Fibroblast of skin of abdomen (primary cell): ENCODE measurements at regions not wholly inside any gene's neighbourhood (a gene's known extent, or its start where the extent isn't known, plus 50 kb on each side); places are given as distances from the start of the nearest gene placed in this dataset.
A peak's percentile ranks its signal among the peaks of the same experiment; 100 is the strongest.

Source experiments
- DNase-seq: peaks from one replicate; pipeline ENCODE4 v3.0.0-alpha.2; 2013

DNA sequence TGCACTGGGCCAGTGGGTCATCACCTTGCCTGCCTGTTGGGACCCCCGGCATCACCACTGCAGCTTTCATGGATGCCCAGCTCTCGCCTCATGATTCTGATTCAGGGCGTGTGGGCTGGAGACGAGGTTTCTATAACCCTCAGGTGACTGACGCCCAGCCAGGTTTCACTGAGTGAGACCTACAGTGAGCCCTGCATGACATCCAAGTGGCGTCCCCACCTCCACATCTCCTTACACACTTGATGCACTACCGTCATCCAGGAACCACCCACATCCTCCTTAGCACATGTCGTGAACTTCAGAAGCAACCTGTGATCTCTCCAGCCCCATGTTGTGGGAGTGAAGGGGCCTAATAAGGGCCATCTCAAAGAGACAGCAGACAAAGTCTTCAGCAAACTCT, 257.5 kb downstream of the CTTN start:
- DNase-seq = no peak

DNA sequence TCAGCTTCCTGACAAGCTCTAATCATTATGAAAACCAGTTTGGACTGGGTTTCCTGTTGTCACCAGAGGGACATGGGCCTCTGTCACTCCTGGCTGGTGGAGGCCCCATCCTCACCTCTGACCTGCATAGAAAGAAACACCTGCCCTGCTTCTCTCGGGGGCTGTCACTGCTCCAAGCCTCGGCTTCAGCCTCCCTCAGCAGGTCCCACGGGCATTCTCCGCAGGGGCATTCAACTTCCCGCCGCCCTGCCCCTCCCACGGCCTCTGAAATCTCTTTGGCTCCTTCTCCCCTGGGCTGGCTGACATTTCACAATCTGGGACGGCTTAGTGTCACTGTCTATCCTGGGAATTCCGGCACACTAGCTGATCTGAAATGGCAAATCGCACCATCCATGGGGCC, 257.9 kb downstream of the CTTN start:
- no peak for DNase-seq

DNA sequence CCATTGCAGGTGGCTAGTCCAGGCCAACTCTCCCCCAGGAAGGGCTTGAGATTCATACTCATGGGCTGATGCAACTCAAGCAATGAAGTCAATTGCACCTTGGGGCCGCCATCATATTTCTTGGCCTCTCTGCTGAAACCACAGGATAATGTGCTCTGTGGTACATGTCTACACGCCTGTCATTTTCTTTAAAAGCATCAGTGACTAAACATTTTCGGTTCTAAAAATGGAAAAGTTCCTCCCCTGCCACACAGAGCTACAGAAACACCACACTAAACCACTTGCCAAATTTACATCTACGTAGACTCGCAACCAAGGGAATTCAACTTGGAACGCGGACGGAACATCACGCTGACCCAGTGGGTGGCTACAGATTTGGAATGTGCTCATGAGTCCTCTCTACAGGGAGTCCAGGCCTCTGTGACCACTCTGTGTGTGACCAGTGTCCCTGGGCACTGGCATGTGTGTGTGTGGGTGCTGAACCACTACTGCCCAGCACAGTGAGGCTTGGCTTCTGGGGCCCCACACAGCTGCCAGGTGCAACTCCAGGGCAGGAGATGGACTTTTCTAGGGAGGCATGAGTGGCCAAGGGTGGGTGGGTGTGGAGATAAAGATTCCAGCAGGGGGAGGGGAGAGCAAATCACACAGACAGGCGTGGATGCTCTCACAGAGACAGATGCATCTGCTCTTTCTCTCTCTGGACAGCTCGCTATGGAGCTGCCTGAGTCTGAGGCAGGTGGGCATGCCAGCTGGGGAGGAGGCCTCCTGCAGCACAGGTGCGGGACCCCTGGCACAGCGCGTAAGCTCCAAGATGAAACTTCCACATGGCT, 261.9 kb downstream of the CTTN start:
- no peak for DNase-seq

DNA sequence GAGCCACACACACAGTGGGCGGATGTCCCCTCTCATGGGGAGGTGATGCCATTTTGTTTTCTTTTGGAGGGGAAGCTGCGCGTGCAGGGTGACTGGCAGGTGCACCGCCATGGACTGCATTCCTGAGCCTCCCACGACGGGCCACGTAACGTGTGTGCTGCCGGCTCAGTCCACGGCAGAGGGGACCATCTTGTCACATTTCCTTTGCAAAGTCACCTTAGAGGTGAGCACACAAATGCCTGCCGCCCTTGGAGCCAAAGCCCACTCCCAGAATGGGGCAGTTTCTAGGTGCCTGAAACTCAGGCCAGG, 262.5 kb downstream of the CTTN start:
- DNase-seq = no peak

DNA sequence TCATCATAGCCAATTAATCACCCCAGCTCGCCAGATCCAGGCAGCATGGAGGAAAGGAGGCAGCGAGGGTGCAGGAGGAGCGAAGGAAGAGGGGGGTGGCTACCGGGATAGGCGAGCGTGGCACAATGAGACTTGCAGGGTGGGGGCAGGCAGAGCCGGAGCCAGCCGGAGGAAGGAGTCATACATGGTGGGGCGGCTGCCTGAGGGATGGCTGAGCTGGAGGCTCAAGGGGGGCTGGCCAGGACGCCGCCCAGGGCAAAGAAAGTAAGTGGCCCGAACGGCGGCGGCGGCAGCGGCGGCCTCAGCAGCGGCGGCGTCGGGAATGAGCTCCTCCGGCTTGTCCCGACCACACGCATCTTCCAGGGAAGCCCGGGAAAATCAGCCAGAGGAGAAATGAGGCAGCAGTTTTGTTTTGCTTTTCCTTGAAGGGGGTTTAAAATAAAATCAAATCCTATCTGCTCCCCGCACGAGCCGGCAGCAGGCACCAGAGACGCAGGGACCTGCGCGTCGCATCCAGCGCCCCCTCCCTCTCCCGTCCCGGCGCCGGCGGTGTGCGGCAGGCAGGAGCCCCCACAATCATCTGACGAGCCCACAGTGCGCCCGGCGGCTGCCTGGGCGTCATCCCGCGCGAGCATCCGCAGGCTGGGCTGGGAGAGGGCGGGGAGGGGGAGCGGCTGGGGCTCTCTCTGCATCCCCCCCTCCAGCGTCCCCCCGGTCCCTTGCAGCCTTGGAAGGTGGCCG, 263.6 kb downstream of the CTTN start:
- DNase-seq = peak; percentile 36

DNA sequence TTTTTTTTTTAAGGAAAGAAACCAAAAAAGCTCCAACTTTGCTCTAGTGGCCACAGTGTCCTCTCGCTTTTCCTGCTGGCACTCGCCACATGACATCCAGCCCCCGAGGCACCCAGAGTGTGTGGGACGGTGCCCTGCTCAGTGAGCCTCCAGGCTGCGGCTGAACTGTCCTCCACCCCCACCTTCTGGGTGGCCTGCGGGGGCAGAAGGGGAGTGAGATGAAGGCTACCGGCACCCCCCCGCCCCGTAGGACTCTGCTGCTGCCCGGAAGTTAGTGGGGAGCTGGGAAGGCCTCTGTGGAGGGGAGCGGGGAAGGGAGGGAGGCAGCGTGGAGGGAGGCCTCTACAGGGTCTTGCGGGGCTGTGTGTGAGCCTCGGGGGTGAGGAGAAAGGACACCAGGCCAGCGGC, 264.4 kb downstream of the CTTN start:
- no peak for DNase-seq

DNA sequence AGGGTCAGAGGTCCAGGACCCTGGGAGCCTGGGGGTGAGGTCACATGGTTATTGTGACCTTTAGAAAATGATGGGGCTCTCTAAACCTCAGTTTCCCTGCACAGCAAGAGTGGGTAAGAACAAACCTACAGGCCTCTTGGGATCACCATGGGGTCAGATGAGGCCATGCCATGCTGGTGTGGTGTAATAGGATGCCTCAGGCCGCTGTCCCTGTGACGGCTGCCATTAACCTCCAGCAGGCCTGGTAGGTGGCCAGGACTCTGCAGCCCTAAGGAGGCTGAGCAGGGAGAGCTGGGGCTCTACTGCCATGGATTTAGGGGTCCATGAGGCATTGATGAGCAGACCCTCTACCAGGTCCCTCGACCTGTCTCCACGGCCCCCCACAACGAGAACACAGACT, 265.5 kb downstream of the CTTN start:
- DNase-seq = no peak

DNA sequence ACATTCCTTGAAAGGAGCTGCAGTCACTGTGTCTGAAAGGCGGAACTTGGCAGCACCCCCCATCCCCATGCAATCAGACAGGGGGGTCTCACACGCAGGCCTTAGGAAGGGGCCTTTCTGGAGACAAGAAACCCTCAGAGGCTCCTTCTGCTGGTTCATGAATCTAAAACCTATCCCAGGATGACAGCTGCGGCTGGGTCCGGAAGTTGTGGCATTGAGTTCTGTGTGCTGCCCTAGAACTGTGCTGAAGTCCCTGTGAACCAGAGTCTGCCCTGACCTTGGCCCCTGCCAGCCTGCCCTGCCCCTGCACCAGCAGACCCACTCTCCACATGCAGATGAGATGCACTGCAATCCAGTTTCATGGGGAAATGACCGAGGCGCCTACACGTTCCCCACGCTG, 268.0 kb downstream of the CTTN start:
- DNase-seq = no peak

DNA sequence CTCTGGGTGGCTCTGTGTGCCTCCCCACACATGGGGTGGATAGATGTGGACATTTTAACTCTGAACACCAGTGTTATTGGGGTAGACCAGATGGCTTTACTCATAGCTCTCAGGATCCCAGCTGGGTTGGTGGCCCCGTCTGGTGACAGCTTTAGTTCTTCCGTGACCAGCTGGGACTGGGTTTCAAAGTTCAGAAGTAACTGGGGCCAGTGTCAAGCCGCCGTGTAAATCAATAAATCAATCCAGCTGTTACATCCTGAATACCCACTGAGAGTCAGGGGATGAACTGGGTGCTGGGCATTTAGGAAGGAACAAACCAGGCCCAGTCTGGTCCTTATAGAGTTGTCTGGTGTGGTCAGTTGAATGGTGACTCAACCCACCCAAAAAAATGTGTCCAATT, 269.4 kb downstream of the CTTN start:
- no peak for DNase-seq

DNA sequence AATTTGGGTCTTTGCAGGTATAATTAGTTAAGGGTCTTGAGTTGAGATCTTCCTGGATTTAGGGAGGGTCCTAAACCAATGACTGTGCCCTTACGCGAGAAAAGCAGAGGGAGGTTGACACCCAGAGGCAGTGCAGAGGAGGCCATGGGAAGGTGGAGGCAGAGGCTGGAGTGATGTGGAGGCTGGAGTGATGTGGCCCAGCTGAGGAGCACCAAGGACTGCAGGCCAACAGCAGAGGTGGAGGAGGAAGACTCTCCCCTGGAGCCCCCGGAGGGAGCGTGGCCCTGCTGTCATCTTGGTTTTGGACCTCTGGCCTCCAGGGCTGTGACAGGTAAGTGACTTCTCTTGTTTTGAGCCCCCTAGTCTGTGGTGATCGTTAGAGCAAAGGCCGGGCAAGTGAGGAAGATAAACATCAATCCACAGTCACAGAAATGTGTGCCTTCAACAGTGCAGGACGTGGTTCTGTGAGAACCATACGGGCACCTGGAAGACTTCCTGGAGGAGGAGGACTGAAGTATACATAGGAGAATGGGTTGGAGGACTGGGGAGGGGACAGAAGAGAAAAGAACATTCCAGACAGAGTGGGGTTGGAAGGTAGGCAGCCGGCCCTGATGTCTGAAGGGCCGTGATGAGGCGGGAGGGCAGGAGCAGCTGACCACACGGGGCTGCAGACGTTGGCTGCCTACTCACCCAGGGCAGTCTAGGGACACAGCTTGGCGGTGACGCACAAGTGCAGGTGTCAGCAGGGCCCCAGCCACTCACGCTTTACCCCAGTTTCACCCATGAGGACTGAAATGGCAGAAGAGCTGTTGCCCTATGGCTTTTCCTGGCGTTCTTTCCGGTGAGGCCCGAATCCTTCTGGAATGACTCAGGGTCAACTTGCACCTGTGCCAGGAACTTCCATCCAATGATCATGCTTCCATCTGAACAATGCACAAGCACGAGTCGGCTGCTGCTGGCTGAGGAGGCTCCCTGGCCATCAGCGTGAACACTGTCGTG, 270.2 kb downstream of the CTTN start:
- no peak for DNase-seq

DNA sequence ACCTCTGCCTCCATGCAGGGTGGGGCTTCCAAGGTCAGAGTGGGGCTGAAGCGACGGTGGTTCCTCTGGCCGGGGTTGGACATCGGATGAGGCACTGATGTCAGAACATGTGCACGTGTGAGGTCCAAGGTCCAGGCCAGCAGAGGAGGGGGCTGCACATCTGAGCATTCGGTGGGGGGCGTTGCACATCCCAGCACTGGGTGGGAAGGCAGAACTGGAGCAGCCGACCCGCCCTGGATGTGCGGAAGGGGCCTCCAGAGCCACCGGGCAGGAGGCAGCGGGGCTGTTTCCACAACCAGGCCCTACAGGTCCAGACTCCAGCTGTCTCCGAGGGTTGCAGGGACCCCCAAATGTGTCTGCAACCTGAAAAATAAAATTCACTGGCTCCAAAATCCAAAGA, 271.0 kb downstream of the CTTN start:
- no peak for DNase-seq

DNA sequence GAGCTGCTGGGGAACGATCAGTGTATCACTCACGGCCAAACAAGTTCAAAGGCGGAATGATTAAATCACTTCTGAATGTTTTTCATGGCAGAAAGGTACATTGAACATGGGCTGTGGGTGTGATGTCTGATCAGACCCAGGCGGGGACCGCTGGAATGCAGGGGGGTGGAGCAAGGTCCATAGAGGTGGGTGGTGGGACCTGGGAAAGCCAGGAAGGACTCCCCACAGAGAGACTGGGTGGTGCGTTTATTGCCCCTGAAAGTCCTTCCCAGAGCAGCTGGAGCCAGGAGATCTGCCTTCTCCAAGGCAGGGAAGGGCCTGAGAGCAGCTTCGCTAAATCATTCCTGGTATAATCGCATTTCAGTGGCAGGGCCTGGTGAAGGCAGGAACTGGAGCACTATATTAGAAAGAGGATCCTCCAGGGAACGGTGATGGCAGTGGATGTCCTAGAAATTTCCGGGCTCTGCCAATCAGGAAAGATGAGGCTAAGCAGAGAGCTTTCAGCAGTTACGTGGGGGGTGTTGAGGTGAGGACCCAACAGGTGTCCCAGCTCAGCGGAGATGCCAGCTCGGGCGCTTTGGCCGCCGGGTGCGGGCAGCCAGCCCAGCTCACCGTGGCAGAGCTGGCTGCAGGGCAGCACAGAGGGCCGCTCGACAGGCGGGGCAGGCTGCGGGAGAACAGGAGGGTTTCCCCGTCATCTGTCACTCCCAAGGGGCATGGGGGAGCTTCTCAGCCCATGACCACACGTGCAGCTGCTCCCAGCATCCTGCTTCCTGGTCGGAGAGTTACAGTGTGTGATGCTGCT, 271.7 kb downstream of the CTTN start:
- no peak for DNase-seq

DNA sequence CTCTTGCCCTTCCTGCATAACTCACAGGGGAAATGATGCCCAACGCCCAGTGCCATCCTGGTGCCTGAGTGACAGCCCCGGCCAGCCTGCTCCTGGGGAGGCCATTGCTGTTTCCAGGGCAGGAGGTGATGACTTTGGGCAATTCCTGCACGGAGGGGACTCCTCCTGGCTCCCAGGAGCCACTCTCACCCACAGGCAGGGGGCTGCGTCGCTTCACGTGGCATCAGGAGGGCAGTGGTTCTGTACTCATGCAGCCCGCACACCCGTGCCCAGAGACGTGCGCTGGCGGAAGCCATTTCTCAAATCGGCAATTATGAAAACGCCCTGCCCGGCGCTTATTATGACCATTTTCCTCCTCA, 272.3 kb downstream of the CTTN start:
- no peak for DNase-seq

DNA sequence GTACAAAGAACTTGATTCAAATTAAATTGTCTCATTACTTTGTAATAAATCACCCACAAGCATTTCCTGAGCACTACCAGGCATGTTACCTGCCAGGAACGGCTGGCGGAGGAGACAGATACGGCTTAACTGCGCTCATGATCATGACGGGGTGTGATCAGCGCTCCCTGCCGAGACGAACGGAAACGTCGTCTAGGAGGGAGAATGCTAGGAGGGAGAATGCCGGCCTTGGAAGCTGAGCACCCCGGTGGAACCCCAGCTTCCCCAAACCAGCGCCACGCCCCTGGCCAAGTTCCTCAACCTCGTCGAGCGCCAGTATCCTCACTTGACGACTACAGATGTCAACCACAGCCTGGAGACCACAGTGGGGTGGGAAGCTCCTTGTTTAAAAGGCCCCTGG, 272.8 kb downstream of the CTTN start:
- DNase-seq = no peak

DNA sequence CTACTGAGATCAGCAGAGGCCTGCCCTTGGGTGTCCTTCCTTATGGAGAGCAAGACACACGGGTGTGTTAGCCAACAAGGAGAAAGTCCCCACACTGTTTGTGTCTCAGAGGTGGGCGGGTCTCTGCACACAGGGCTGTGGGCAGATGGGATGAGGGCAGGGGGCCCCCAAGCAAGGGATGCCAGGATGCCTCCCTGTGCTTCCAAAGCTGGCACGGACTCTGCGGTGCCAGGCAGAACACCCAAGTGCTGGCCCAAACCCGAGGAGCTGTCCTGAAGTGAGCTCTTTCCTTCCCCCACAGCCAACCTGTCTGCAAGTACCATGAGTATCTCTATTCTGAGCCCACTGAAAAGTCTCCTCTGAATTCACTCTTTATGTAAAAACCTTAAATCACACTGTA, 273.3 kb downstream of the CTTN start:
- no peak for DNase-seq

DNA sequence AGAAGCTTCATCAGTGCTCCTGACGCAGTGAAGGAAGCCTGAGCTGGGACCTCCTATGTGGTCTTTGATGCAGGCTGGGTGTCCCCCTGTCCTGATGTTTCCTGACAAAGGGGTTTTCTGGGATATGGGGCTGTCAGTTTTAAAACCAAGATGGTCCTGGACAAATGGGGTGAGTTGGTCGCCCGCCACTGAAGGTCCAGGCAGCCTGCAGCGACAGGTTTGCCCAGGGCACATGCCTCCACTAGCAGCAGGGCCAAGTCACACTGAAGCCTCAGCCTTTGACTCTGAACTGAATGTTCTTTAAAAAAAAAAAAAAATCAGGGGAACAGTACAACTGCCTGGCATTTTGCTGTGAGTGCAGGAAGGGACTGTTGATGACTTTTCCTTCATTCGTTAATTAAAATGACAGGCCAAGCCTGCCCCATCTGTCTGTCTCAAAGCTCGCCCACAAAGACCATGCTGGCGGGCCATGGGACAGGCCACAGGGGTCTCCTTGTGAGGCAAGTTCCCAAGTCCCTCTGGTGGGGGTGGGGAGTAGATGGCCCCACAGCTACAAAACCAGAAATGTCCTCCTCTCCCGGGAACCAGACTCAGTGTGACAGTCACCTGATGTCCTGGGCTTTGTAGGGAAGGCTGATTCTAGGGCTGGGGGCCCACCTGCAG, 274.8 kb downstream of the CTTN start:
- DNase-seq = no peak

DNA sequence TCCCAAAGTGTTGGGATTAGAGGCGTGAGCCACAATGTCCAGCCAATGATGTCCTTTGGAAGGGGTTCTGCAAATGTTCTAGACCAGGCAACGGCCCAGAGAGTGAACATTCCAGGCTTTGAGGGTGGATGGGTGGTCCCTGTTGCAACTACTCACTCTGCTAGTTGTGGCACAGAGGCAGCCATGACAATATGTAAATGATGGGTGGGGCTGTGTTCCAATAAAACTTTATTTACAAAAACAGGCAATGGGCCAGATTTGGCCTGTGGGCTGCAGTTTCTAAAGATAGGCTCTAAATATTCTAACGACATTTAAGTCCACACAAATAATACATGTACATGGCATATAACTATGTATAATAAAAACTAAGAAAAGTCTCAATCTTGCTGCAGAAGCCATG, 276.3 kb downstream of the CTTN start:
- DNase-seq = no peak

DNA sequence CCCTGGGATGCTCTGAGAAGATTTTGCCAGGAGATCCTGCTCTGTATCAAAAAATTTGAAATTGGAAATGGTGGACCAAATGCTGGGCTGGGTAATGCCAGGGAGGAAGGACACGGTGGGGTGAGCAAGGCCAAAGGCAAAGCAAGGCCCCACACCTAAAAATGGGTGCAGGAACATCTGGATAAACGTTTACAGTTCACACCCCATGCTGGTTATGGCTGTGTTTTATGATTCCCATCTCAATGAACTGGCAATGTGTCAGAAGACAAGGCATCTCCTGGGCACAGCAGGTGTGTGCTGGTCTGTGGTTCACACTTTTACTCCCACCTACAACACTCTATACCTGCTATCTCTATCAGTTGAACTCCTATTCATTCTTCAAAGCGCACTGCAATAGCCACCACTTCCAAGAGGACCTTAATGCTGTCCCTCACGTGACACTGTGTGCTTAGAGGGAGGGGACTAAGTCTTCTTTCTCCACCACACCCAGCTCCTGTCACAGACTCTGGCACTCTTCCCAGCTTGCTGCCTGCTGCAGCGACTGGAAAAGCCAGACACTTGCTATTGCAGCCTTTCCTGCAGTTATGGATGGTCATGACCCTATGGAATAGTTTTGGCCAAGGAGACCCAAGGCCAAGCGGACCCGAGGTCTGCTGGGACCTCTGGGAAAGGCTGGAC, 277.5 kb downstream of the CTTN start:
- no peak for DNase-seq

DNA sequence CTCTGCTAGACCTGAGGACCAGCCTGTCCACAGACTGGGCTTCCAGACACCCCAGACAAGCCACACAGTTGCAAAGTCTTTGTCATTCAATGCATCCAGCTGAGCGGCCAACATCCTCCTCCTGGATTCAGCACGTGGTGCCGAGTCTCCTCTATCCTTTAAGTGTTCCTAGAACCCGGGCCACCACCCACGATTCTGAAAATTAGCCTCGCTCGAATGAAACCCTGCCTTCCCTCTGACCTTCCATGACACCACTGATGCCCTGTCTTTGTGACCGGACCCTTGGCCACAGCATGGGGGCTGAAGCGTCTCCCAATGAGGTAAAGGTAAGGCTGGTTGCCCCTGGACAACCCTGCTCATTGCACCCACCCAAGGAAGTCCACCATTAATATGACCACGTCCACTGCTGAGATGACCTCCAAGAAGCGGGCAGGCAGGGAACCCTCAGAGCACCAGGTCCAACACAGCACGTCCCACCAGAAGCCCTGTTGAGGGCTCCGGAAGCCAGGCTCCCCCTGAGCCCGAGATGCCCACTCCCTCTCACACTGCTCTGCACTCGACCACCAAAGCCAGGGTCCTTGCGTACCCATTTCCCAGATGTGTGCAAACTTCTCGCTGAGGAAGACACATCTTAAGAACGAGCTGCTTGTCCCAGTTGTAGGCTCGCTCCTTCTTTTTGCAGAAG, 279.0 kb downstream of the CTTN start:
- DNase-seq = no peak
